ENCODE measurements at regions not wholly inside any gene's neighbourhood (a gene's known extent, or its start where the extent isn't known, plus 50 kb on each side); places are given as distances from the start of the nearest gene placed in this dataset.

DNA sequence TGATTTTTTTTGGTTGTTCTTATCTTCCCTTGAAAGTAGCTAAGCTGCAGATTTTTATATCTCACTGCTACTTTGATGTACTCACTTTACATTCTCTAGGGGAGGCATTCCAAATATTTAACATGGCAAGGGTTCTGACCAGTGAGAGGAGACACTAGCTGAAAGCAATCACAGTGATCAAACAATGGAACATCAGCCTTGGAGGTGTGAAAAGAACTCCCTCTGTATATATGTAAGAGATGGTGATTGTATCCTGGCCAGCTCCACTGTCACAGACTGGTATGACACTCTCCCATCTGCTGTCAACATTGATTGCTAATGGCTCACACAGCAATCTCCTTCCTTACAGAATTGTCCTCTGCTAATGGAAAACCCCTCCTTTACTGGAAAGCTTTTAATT, 291.7 kb upstream of the CDH19 start:
- no peak overlapping the region for H4K5ac ChIP-seq (ENCODE audit: insufficient read length, low read depth, low read length)
- no peak overlapping the region for H3K9ac ChIP-seq (ENCODE audit: extremely low read depth, insufficient read length, low read length)
- Mint-ChIP-seq H3K4me1 (peaks cover 4 to 6% of the 10 kb centered on the region in 2 experiments; a peak in 1 of 4 replicates), H3K4me3 (no peak overlapping the region), H3K27me3 (ENCODE audit: low read depth) (no peaks in the 10 kb centered on the region), H3K27ac (no peak overlapping the region), H3K36me3 (ENCODE audit: insufficient read depth in 1 of 3, low read depth in 3 of 3) (0 out of 7 replicates have a peak, but pooled peaks cover 0 to 6% (median 0%) of the 10 kb centered on the region in 3 experiments), H3K9me3 (no peaks in the 10 kb centered on the region)
- H3K9me3 ChIP-seq (ENCODE audit: control insufficient read depth, low read depth, low read length) = no peaks in the 10 kb centered on the region
- no peaks in the 10 kb centered on the region for H3K23me2 ChIP-seq (ENCODE audit: insufficient read length, low read depth, low read length, poor library complexity, severe bottlenecking)
- no peak overlapping the region for H2BK5ac ChIP-seq (ENCODE audit: insufficient read length, low read length)
- no peaks in the 10 kb centered on the region for H3K4me1 ChIP-seq (ENCODE audit: insufficient read depth, low read length)
- H2BK15ac ChIP-seq (ENCODE audit: low read depth, low read length) = no peak overlapping the region
- no peak overlapping the region for H3K14ac ChIP-seq (ENCODE audit: insufficient read depth, low read length)
- H4K20me1 ChIP-seq (ENCODE audit: control insufficient read depth, insufficient read depth, insufficient read length) = no peaks in the 10 kb centered on the region
- H3K56ac ChIP-seq (ENCODE audit: insufficient read length, low read depth, low read length) = no peak overlapping the region
- H2BK20ac ChIP-seq (ENCODE audit: low read depth, low read length, poor library complexity, severe bottlenecking) = no peak overlapping the region
- no peaks in the 10 kb centered on the region for H3K79me1 ChIP-seq (ENCODE audit: insufficient read depth, low read depth, low read length, poor library complexity, severe bottlenecking)
- H2AK5ac ChIP-seq (ENCODE audit: insufficient read length, low read length) = no peak overlapping the region
- H4K8ac ChIP-seq (replicated peaks; ENCODE audit: insufficient read length, low read depth, low read length) = no peak overlapping the region
- H2BK12ac ChIP-seq (ENCODE audit: insufficient read length, low read depth, low read length) = no peak overlapping the region
- TF ChIP-seq, protein P1, sequence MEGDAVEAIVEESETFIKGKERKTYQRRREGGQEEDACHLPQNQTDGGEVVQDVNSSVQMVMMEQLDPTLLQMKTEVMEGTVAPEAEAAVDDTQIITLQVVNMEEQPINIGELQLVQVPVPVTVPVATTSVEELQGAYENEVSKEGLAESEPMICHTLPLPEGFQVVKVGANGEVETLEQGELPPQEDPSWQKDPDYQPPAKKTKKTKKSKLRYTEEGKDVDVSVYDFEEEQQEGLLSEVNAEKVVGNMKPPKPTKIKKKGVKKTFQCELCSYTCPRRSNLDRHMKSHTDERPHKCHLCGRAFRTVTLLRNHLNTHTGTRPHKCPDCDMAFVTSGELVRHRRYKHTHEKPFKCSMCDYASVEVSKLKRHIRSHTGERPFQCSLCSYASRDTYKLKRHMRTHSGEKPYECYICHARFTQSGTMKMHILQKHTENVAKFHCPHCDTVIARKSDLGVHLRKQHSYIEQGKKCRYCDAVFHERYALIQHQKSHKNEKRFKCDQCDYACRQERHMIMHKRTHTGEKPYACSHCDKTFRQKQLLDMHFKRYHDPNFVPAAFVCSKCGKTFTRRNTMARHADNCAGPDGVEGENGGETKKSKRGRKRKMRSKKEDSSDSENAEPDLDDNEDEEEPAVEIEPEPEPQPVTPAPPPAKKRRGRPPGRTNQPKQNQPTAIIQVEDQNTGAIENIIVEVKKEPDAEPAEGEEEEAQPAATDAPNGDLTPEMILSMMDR (conservative IDR thresholded peaks at IDR 0.05) = no peak
- no peak for DNase-seq
- no peak overlapping the region for H2BK120ac ChIP-seq (ENCODE audit: low read depth, low read length, poor library complexity, severe bottlenecking)
- H3K79me2 ChIP-seq (ENCODE audit: insufficient read depth, low read length) = no peaks in the 10 kb centered on the region
- no peak overlapping the region for H2AFZ ChIP-seq (ENCODE audit: low read length)
- no peak overlapping the region for H3T11ph ChIP-seq (ENCODE audit: low read length)
- H3K23ac ChIP-seq (ENCODE audit: insufficient read length, low read depth, low read length) = no peak overlapping the region
- H3K27me3 ChIP-seq (ENCODE audit: insufficient read depth, low read length) = no peaks in the 10 kb centered on the region
- no peak overlapping the region for H3K27ac ChIP-seq (ENCODE audit: insufficient read length, low read depth, low read length)
- H3K4me2 ChIP-seq (ENCODE audit: insufficient read depth, insufficient read length, low read length) = no peak overlapping the region
- no peak overlapping the region for H3K18ac ChIP-seq (ENCODE audit: insufficient read length, low read depth, low read length)
- no peak overlapping the region for H3K4ac ChIP-seq (ENCODE audit: low read depth, low read length)
- no peak overlapping the region for H4K91ac ChIP-seq (ENCODE audit: insufficient read length, low read depth, low read length)
